ENCODE measurements at regions not wholly inside any gene's neighbourhood (a gene's known extent, or its start where the extent isn't known, plus 50 kb on each side); places are given as distances from the start of the nearest gene placed in this dataset.

DNA sequence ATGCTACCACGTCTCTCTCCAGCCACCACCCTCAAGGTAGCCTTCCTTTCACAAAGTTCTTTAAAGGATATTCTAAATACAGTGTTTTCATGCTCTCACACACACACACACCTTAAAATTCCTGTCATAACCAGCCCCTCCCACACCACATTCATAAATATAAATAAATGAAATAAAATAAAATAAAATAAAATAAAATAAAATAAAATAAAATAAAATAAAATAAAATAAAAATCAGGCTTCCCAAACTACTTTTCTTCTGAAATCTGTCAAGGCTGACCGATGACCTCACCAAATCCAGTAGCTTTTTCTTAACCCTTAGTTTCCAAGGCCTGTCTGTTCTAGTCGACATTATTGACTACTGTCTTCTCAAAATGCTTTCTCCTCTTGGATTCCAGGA, 378.4 kb downstream of the SEC23A start:
- H3K36me3 ChIP-seq (ENCODE audit: control insufficient read depth in 1 of 2, insufficient read depth in 2 of 2, low read length in 2 of 2) = no peaks in the 10 kb centered on the region
- no peaks in the 10 kb centered on the region for H3K79me2 ChIP-seq (ENCODE audit: insufficient read depth, low read length)
- RAD21 ChIA-PET (ENCODE audit: low non-redundant PET in 1 of 2, low total read pairs in 2 of 2, uncharacterized antibody in 2 of 2, unreplicated experiment in 2 of 2) = no interaction called here
- BruUV-seq (replicated peaks) = no TSS peak
- intact Hi-C loops (cut with micrococcal nuclease) = no loop called here
- H3K9ac ChIP-seq (ENCODE audit: low read length) = no peak overlapping the region
- no peaks in the 10 kb centered on the region for H3K4me1 ChIP-seq (ENCODE audit: control insufficient read depth in 1 of 2, insufficient read depth in 2 of 2, low read length in 2 of 2)
- H3K9me3 ChIP-seq (ENCODE audit: control insufficient read depth in 1 of 2, insufficient read depth in 1 of 2, low read depth in 1 of 2, low read length in 2 of 2) = no peaks in the 10 kb centered on the region
- CTCF ChIA-PET = interaction anchor here (3.3 to 5.8 kb wide), 2 partner anchors 145 to 291 kb away, joined by 17 to 72 read pairs; no protein-coding TSS in a partner anchor
- POLR2A ChIA-PET = no interaction called here
- DNase-seq (ENCODE audit: low read depth, low spot score) (no peak), ATAC-seq (no peak)
- H2AFZ ChIP-seq (ENCODE audit: low read depth, low read length, poor library complexity, severe bottlenecking) = no peak overlapping the region
- no peaks in the 10 kb centered on the region; the same call in 1 of the 2 replicates for H3K27me3 ChIP-seq (ENCODE audit: insufficient read depth, low read length)
- no peaks in the 10 kb centered on the region for H3K9me2 ChIP-seq (ENCODE audit: insufficient read depth)
- H3K27ac ChIP-seq (ENCODE audit: low read depth, low read length) = no peak overlapping the region
- no peak overlapping the region for H3K4me3 ChIP-seq (replicated peaks in 1 of 2; ENCODE audit: low read depth in 1 of 2, low read length in 2 of 2)
- no peaks in the 10 kb centered on the region for H4K20me1 ChIP-seq (ENCODE audit: insufficient read depth)
- TF ChIP-seq SP1 (IDR thresholded peaks at IDR 0.05; ENCODE audit: low read depth) (no peak), EZH2phosphoT487 (IDR thresholded peaks at IDR 0.05; ENCODE audit: borderline replicate concordance) (no peak), JUND (IDR thresholded peaks at IDR 0.05) (no peak), YY1 (IDR thresholded peaks at IDR 0.05; ENCODE audit: extremely low read depth, insufficient replicate concordance, low read depth, low read length) (no peak), POLR2A (IDR thresholded peaks at IDR 0.05; ENCODE audit: borderline replicate concordance, extremely low read depth, insufficient read depth, insufficient read length) (no peak), RAD21 (IDR thresholded peaks at IDR 0.05; ENCODE audit: low read depth) (no peak), EGR1 (IDR thresholded peaks at IDR 0.05; ENCODE audit: low read depth) (no peak), TCF7L2 (IDR thresholded peaks at IDR 0.05; ENCODE audit: borderline replicate concordance, extremely low read depth, insufficient read depth, insufficient read length) (no peak), ZFX (IDR thresholded peaks at IDR 0.05) (no peak), SRF (IDR thresholded peaks at IDR 0.05; ENCODE audit: low read depth) (no peak), ELF1 (IDR thresholded peaks at IDR 0.05; ENCODE audit: borderline replicate concordance, low read depth) (no peak), CEBPB (IDR thresholded peaks at IDR 0.05; ENCODE audit: low read depth) (no peak), ZNF274 (IDR thresholded peaks at IDR 0.05; ENCODE audit: low read depth, low read length) (no peak), EZH2 (IDR thresholded peaks at IDR 0.05) (no peak), FOSL1 (IDR thresholded peaks at IDR 0.05; ENCODE audit: low read depth) (no peak)
- TF ChIP-seq, protein P1, sequence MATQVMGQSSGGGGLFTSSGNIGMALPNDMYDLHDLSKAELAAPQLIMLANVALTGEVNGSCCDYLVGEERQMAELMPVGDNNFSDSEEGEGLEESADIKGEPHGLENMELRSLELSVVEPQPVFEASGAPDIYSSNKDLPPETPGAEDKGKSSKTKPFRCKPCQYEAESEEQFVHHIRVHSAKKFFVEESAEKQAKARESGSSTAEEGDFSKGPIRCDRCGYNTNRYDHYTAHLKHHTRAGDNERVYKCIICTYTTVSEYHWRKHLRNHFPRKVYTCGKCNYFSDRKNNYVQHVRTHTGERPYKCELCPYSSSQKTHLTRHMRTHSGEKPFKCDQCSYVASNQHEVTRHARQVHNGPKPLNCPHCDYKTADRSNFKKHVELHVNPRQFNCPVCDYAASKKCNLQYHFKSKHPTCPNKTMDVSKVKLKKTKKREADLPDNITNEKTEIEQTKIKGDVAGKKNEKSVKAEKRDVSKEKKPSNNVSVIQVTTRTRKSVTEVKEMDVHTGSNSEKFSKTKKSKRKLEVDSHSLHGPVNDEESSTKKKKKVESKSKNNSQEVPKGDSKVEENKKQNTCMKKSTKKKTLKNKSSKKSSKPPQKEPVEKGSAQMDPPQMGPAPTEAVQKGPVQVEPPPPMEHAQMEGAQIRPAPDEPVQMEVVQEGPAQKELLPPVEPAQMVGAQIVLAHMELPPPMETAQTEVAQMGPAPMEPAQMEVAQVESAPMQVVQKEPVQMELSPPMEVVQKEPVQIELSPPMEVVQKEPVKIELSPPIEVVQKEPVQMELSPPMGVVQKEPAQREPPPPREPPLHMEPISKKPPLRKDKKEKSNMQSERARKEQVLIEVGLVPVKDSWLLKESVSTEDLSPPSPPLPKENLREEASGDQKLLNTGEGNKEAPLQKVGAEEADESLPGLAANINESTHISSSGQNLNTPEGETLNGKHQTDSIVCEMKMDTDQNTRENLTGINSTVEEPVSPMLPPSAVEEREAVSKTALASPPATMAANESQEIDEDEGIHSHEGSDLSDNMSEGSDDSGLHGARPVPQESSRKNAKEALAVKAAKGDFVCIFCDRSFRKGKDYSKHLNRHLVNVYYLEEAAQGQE (IDR thresholded peaks at IDR 0.05; ENCODE audit: low read depth) = no peak
- TF ChIP-seq, protein P2, sequence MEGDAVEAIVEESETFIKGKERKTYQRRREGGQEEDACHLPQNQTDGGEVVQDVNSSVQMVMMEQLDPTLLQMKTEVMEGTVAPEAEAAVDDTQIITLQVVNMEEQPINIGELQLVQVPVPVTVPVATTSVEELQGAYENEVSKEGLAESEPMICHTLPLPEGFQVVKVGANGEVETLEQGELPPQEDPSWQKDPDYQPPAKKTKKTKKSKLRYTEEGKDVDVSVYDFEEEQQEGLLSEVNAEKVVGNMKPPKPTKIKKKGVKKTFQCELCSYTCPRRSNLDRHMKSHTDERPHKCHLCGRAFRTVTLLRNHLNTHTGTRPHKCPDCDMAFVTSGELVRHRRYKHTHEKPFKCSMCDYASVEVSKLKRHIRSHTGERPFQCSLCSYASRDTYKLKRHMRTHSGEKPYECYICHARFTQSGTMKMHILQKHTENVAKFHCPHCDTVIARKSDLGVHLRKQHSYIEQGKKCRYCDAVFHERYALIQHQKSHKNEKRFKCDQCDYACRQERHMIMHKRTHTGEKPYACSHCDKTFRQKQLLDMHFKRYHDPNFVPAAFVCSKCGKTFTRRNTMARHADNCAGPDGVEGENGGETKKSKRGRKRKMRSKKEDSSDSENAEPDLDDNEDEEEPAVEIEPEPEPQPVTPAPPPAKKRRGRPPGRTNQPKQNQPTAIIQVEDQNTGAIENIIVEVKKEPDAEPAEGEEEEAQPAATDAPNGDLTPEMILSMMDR (IDR thresholded peaks at IDR 0.05 in 2 of 3, conservative IDR thresholded peaks at IDR 0.05 in 1 of 3; ENCODE audit: borderline replicate concordance in 1 of 3, insufficient read depth in 1 of 3, low read depth in 2 of 3, low read length in 2 of 3) = no peak
- TF ChIP-seq, protein P3, sequence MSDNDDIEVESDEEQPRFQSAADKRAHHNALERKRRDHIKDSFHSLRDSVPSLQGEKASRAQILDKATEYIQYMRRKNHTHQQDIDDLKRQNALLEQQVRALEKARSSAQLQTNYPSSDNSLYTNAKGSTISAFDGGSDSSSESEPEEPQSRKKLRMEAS (IDR thresholded peaks at IDR 0.05) = no peak
- TF ChIP-seq, protein P4, sequence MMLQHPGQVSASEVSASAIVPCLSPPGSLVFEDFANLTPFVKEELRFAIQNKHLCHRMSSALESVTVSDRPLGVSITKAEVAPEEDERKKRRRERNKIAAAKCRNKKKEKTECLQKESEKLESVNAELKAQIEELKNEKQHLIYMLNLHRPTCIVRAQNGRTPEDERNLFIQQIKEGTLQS (IDR thresholded peaks at IDR 0.05) = no peak
- no peak overlapping the region for H3K4me2 ChIP-seq (ENCODE audit: low read length)

Data from HCT116 (cell line).